GM23338 (cell line): ENCODE measurements at regions not wholly inside any gene's neighbourhood (a gene's known extent, or its start where the extent isn't known, plus 50 kb on each side); places are given as distances from the start of the nearest gene placed in this dataset.

Experiments used
- ATAC-seq: fragments of 200-7000 bp; cut with Tn5 transposase; 3 replicates; pipeline ENCODE4 v1.9.1; 2020
- DNase-seq: peaks from one replicate; pipeline ENCODE4 v3.0.0-alpha.2; 2015; ENCODE audit warnings: low spot score
- H2AFZ ChIP-seq: fragments of 200-600 bp; sonication (generic); 2 replicates; pipeline ENCODE4 v1.8.0; 2016; ENCODE audit warnings: antibody characterized with exemption, mild to moderate bottlenecking, moderate library complexity
- H3F3A ChIP-seq: fragments of 200-600 bp; sonication (generic); replicated peaks from 2 replicates; pipeline ENCODE4 v1.8.0; 2017; ENCODE audit warnings: antibody characterized with exemption, mixed run types, low read depth
- H3K27ac ChIP-seq: fragments of 200-600 bp; sonication (generic); 2 replicates; pipeline ENCODE4 v1.6.1; 2016; ENCODE audit warnings: low read depth
- H3K27me3 ChIP-seq: fragments of 200-600 bp; sonication (generic); 2 replicates; pipeline ENCODE4 v1.8.0; 2016; ENCODE audit warnings: mild to moderate bottlenecking, mixed run types, moderate library complexity; ENCODE audit not compliant: insufficient read depth
- H3K36me3 ChIP-seq: fragments of 200-600 bp; sonication (generic); 2 replicates; pipeline ENCODE4 v1.8.0; 2016; ENCODE audit warnings: mild to moderate bottlenecking; ENCODE audit not compliant: insufficient read depth
- H3K4me1 ChIP-seq: fragments of 200-600 bp; sonication (generic); 2 replicates; pipeline ENCODE4 v1.8.0; 2016; ENCODE audit warnings: mild to moderate bottlenecking, moderate library complexity; ENCODE audit not compliant: insufficient read depth
- H3K4me2 ChIP-seq: fragments of 200-600 bp; sonication (generic); 2 replicates; pipeline ENCODE4 v1.7.1; 2017; ENCODE audit warnings: mixed run types
- H3K4me3 ChIP-seq: fragments of 200-600 bp; sonication (generic); 2 replicates; pipeline ENCODE4 v1.6.1; 2016; ENCODE audit warnings: mixed run types
- H3K79me2 ChIP-seq: fragments of 200-600 bp; sonication (generic); replicated peaks from 2 replicates; pipeline ENCODE4 v1.8.0; 2017; ENCODE audit warnings: mild to moderate bottlenecking; ENCODE audit not compliant: insufficient read depth
- H3K9me2 ChIP-seq: fragments of 200-600 bp; sonication (generic); 2 replicates; pipeline ENCODE4 v1.8.0; 2017; ENCODE audit not compliant: insufficient read depth
- H4K20me1 ChIP-seq: fragments of 200-600 bp; sonication (generic); replicated peaks from 2 replicates; pipeline ENCODE4 v1.8.0; 2017; ENCODE audit warnings: mild to moderate bottlenecking; ENCODE audit not compliant: insufficient read depth
- H3K27ac Mint-ChIP-seq: 2 replicates; pipeline ENCODE4 v1.8.0; 2020; ENCODE audit warnings: inconsistent platforms, mild to moderate bottlenecking, moderate library complexity, mixed read lengths
- H3K27me3 Mint-ChIP-seq: 3 replicates; pipeline ENCODE4 v1.8.0; 2022; ENCODE audit warnings: low read depth, mild to moderate bottlenecking, moderate library complexity, mixed read lengths, inconsistent platforms; ENCODE audit not compliant: insufficient read depth, poor library complexity
- H3K36me3 Mint-ChIP-seq: 3 replicates; pipeline ENCODE4 v1.8.0; 2021; ENCODE audit warnings: low read depth, mild to moderate bottlenecking, inconsistent platforms, moderate library complexity, mixed read lengths
- H3K4me1 Mint-ChIP-seq: 3 replicates; pipeline ENCODE4 v1.8.0; 2020; ENCODE audit warnings: mild to moderate bottlenecking, inconsistent platforms, mixed read lengths
- H3K4me3 Mint-ChIP-seq: 3 replicates; pipeline ENCODE4 v1.8.0; 2021; ENCODE audit warnings: moderate library complexity, mild to moderate bottlenecking, inconsistent platforms, mixed read lengths
- H3K9me3 Mint-ChIP-seq: 3 replicates; pipeline ENCODE4 v1.8.0; 2020; ENCODE audit warnings: moderate library complexity, mild to moderate bottlenecking, inconsistent platforms, mixed read lengths
- CREB1 ChIP-seq: fragments of 250-450 bp; sonication (Bioruptor Pico); IDR thresholded peaks from 2 replicates; pipeline ENCODE4 v1.5.0; 2020; ENCODE audit warnings: low read depth, mild to moderate bottlenecking, moderate library complexity
- CTCF ChIP-seq, 2 experiments: fragments of 200-600 bp in 1 of 2; sonication (generic) in 1 of 2; conservative IDR thresholded peaks; 2 replicates each; pipeline versions ENCODE4 v1.5.1 to v1.6.1; 2016 to 2017; ENCODE audit warnings: antibody characterized with exemption in 2 of 2, low read depth in 2 of 2, mild to moderate bottlenecking in 2 of 2, moderate library complexity in 1 of 2
- EZH2 ChIP-seq: fragments of 200-600 bp; sonication (generic); IDR thresholded peaks from one replicate; pipeline ENCODE4 v1.8.0; 2017; ENCODE audit warnings: antibody characterized with exemption, mild to moderate bottlenecking, low read depth; ENCODE audit not compliant: unreplicated experiment
- EZH2phosphoT487 ChIP-seq: fragments of 200-600 bp; sonication (generic); IDR thresholded peaks from one replicate; pipeline ENCODE4 v1.8.1; 2018; ENCODE audit warnings: antibody characterized with exemption; ENCODE audit not compliant: unreplicated experiment
- NANOG ChIP-seq: IDR thresholded peaks from 2 replicates; pipeline ENCODE4 v1.6.1; 2016; ENCODE audit warnings: antibody characterized with exemption, borderline replicate concordance
- POLR2AphosphoS5 ChIP-seq: IDR thresholded peaks from 2 replicates; pipeline ENCODE4 v1.6.1; 2016; ENCODE audit warnings: antibody characterized with exemption, low read depth
- ZNF114 ChIP-seq: fragments of 250-450 bp; sonication (Bioruptor Pico); IDR thresholded peaks from 2 replicates; pipeline ENCODE4 v1.5.0; 2020; ENCODE audit warnings: mild to moderate bottlenecking, moderate library complexity
- ZNF331 ChIP-seq: fragments of 250-450 bp; sonication (Bioruptor Pico); IDR thresholded peaks from 2 replicates; pipeline ENCODE4 v1.5.0; 2020; ENCODE audit warnings: low read depth, mild to moderate bottlenecking, moderate library complexity
- TF ChIP-seq, protein P1 (sequence below): IDR thresholded peaks from 2 replicates; pipeline ENCODE4 v1.6.1; 2016; ENCODE audit warnings: antibody characterized with exemption

- no peaks in the 10 kb centered on the region for H3K79me2 ChIP-seq
- no peak overlapping the region for H2AFZ ChIP-seq
- H3K4me1 ChIP-seq: peaks cover 10% of the 10 kb centered on the region; the same call in 1 of the 2 replicates
- no peak for TF ChIP-seq NANOG
- peaks cover 25% of the 10 kb centered on the region for H3K4me1 Mint-ChIP-seq
- H3K9me2 ChIP-seq: 0 out of 2 replicates have a peak, but pooled peaks cover 3% of the 10 kb centered on the region
- DNase-seq (no peak), ATAC-seq (no peak)
- H3K9me3 Mint-ChIP-seq: no peaks in the 10 kb centered on the region
- H3K27me3 Mint-ChIP-seq: no peaks in the 10 kb centered on the region
- H4K20me1 ChIP-seq: no peaks in the 10 kb centered on the region
- H3K27ac ChIP-seq: no peak overlapping the region
- H3K36me3 ChIP-seq: no peaks in the 10 kb centered on the region
- H3F3A ChIP-seq: no peaks in the 10 kb centered on the region
- H3K27ac Mint-ChIP-seq: no peak overlapping the region
- H3K4me3 Mint-ChIP-seq: no peak overlapping the region
- H3K4me3 ChIP-seq: no peak overlapping the region
- H3K27me3 ChIP-seq: no peaks in the 10 kb centered on the region
- H3K4me2 ChIP-seq: no peak overlapping the region
- no peaks in the 10 kb centered on the region for H3K36me3 Mint-ChIP-seq
Measured at GRCh38 chr3:115388811-115389210, 234.5 kb upstream of the GAP43 start.

- H2AFZ ChIP-seq: no peak overlapping the region
- TF ChIP-seq, protein P1, sequence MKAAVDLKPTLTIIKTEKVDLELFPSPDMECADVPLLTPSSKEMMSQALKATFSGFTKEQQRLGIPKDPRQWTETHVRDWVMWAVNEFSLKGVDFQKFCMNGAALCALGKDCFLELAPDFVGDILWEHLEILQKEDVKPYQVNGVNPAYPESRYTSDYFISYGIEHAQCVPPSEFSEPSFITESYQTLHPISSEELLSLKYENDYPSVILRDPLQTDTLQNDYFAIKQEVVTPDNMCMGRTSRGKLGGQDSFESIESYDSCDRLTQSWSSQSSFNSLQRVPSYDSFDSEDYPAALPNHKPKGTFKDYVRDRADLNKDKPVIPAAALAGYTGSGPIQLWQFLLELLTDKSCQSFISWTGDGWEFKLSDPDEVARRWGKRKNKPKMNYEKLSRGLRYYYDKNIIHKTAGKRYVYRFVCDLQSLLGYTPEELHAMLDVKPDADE: no peak
- TF ChIP-seq EZH2phosphoT487 (no peak), ZNF114 (CRISPR knock-in tag) (no peak), EZH2 (no peak)
- no peak overlapping the region for H3K4me2 ChIP-seq
- H3K27me3 ChIP-seq: no peaks in the 10 kb centered on the region
- ATAC-seq: no peak
- peaks cover 20% of the 10 kb centered on the region for H3K4me1 ChIP-seq
- Mint-ChIP-seq H3K4me1 (peaks cover 18% of the 10 kb centered on the region), H3K4me3 (no peak overlapping the region), H3K27me3 (no peaks in the 10 kb centered on the region), H3K36me3 (no peaks in the 10 kb centered on the region), H3K27ac (no peak overlapping the region), H3K9me3 (no peaks in the 10 kb centered on the region)
- H3K79me2 ChIP-seq: no peaks in the 10 kb centered on the region
- H3F3A ChIP-seq: no peaks in the 10 kb centered on the region
- H3K27ac ChIP-seq: no peak overlapping the region
- H3K9me2 ChIP-seq: peaks cover 2% of the 10 kb centered on the region; the same call in 1 of the 2 replicates
- no peak for DNase-seq
- H4K20me1 ChIP-seq: no peaks in the 10 kb centered on the region
- no peaks in the 10 kb centered on the region for H3K36me3 ChIP-seq
- no peak overlapping the region for H3K4me3 ChIP-seq
Measured at GRCh38 chr3:115396801-115397200, 226.5 kb upstream of the GAP43 start.

- no peak overlapping the region for H3K4me3 Mint-ChIP-seq
- ATAC-seq (no peak), DNase-seq (no peak)
- Histone ChIP-seq H2AFZ (no peak overlapping the region), H3K79me2 (no peaks in the 10 kb centered on the region), H3K4me3 (no peak overlapping the region), H4K20me1 (no peaks in the 10 kb centered on the region), H3K27me3 (no peaks in the 10 kb centered on the region), H3K36me3 (no peaks in the 10 kb centered on the region), H3K4me1 (peaks cover 20% of the 10 kb centered on the region), H3F3A (no peaks in the 10 kb centered on the region), H3K9me2 (peaks cover 2% of the 10 kb centered on the region; the same call in 1 of the 2 replicates), H3K27ac (no peak overlapping the region), H3K4me2 (no peak overlapping the region)
- H3K4me1 Mint-ChIP-seq: peaks cover 18% of the 10 kb centered on the region
- H3K36me3 Mint-ChIP-seq: no peaks in the 10 kb centered on the region
- H3K27me3 Mint-ChIP-seq: no peaks in the 10 kb centered on the region
- no peak overlapping the region for H3K27ac Mint-ChIP-seq
- no peaks in the 10 kb centered on the region for H3K9me3 Mint-ChIP-seq
- TF ChIP-seq CTCF (conservative IDR thresholded peaks at IDR 0.05; ENCODE audit: low read depth in 2 of 2): no peak
- TF ChIP-seq EZH2: no peak
- TF ChIP-seq ZNF331: no peak
- no peak for TF ChIP-seq POLR2AphosphoS5
- TF ChIP-seq CREB1 (CRISPR knock-in tag): no peak
Measured at GRCh38 chr3:115397433-115397832, 225.9 kb upstream of the GAP43 start.
